ENCODE measurements at regions not wholly inside any gene's neighbourhood (a gene's known extent, or its start where the extent isn't known, plus 50 kb on each side); places are given as distances from the start of the nearest gene placed in this dataset.
"Not testable (repeated sequence)": the region's sequence is repeated elsewhere in the genome, so short reads cannot be mapped to it uniquely, and the experiment has no call there.

GRCh38 chr5:145463634-145464033 lies 371.5 kb downstream of the PRELID2 start:
- DNase-seq, result no peak

GRCh38 chr5:145462525-145462924 lies 372.6 kb downstream of the PRELID2 start:
- no peak for DNase-seq

- DNase-seq, result no peak
These were observed 384.8 kb downstream of the PRELID2 start for GRCh38 chr5:145450286-145450885.

- no peak for DNase-seq
These were observed 385.3 kb downstream of the PRELID2 start for GRCh38 chr5:145449794-145450193.

GRCh38 chr5:145446875-145447274 lies 388.3 kb downstream of the PRELID2 start:
- not testable (repeated sequence) for DNase-seq

GRCh38 chr5:145446412-145446811 lies 388.7 kb downstream of the PRELID2 start:
- no peak for DNase-seq

- no peak for DNase-seq
These were observed 390.1 kb downstream of the PRELID2 start for GRCh38 chr5:145445027-145445426.

- no peak for DNase-seq
These were observed 391.2 kb downstream of the PRELID2 start for GRCh38 chr5:145443964-145444363.

- no peak for DNase-seq
These were observed 391.8 kb downstream of the PRELID2 start for GRCh38 chr5:145443366-145443765.

GRCh38 chr5:145442661-145443060 lies 392.5 kb downstream of the PRELID2 start:
- not testable (repeated sequence) for DNase-seq

- no peak for DNase-seq
These were observed 393.9 kb downstream of the PRELID2 start for GRCh38 chr5:145441228-145441627.

GRCh38 chr5:145437627-145438026 lies 397.5 kb downstream of the PRELID2 start:
- no peak for DNase-seq

- DNase-seq, result no peak
These were observed 402.1 kb downstream of the PRELID2 start for GRCh38 chr5:145433077-145433476.

- no peak for DNase-seq
These were observed 406.0 kb downstream of the PRELID2 start for GRCh38 chr5:145429170-145429569.

- DNase-seq, result no peak
These were observed 427.1 kb downstream of the PRELID2 start for GRCh38 chr5:145408048-145408341.

- no peak for DNase-seq
These were observed 427.7 kb downstream of the PRELID2 start for GRCh38 chr5:145407300-145408047.

GRCh38 chr5:145403992-145404391 lies 431.1 kb downstream of the PRELID2 start:
- no peak for DNase-seq

- no peak for DNase-seq
These were observed 438.3 kb downstream of the PRELID2 start for GRCh38 chr5:145396888-145397287.

GRCh38 chr5:145395151-145395550 lies 440.0 kb downstream of the PRELID2 start:
- DNase-seq, result not testable (repeated sequence)

- DNase-seq, result no peak
These were observed 441.7 kb downstream of the PRELID2 start for GRCh38 chr5:145393426-145393825.

- no peak for DNase-seq
These were observed 446.1 kb downstream of the PRELID2 start for GRCh38 chr5:145389047-145389446.

GRCh38 chr5:145385276-145385675 lies 449.9 kb downstream of the PRELID2 start:
- DNase-seq, result no peak

- no peak for DNase-seq
These were observed 456.9 kb downstream of the PRELID2 start for GRCh38 chr5:145378226-145378625.

GRCh38 chr5:145375521-145375920 lies 459.6 kb downstream of the PRELID2 start:
- DNase-seq, result no peak
